ENCODE measurements at regions not wholly inside any gene's neighbourhood (a gene's known extent, or its start where the extent isn't known, plus 50 kb on each side); places are given as distances from the start of the nearest gene placed in this dataset.

DNA sequence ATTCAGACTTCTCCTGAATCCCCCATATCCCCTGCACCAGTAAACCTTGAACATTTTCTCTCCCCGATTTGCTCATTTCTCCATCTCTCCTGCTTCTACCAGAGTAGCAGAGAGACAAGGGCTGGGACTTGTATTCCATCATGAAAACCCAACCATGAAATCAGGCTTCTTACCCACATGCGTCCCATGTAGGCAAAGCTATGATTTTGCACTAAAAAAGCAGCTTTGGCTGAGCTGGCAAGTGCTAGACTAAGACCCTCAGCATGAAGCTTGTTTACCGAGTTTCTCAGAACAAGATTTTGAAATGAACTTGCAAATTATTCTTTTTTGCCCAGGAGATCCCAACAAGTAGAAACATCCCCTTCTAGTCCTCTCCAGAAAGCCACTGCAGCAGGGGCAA, 80.3 kb upstream of the RFLNA start:
- TF ChIP-seq, protein P1, sequence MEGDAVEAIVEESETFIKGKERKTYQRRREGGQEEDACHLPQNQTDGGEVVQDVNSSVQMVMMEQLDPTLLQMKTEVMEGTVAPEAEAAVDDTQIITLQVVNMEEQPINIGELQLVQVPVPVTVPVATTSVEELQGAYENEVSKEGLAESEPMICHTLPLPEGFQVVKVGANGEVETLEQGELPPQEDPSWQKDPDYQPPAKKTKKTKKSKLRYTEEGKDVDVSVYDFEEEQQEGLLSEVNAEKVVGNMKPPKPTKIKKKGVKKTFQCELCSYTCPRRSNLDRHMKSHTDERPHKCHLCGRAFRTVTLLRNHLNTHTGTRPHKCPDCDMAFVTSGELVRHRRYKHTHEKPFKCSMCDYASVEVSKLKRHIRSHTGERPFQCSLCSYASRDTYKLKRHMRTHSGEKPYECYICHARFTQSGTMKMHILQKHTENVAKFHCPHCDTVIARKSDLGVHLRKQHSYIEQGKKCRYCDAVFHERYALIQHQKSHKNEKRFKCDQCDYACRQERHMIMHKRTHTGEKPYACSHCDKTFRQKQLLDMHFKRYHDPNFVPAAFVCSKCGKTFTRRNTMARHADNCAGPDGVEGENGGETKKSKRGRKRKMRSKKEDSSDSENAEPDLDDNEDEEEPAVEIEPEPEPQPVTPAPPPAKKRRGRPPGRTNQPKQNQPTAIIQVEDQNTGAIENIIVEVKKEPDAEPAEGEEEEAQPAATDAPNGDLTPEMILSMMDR (IDR thresholded peaks at IDR 0.05), result no peak
- TF ChIP-seq POLR2AphosphoS5 (IDR thresholded peaks at IDR 0.05; ENCODE audit: insufficient read depth in 1 of 2, low read depth in 1 of 2), result no peak
- TF ChIP-seq POLR2A (IDR thresholded peaks at IDR 0.05), result no peak
